ENCODE measurements at regions not wholly inside any gene's neighbourhood (a gene's known extent, or its start where the extent isn't known, plus 50 kb on each side); places are given as distances from the start of the nearest gene placed in this dataset.

- Histone ChIP-seq H3K4me1 (ENCODE audit: insufficient read depth, low read length, poor library complexity, severe bottlenecking) (no peaks in the 10 kb centered on the region), H3K79me2 (ENCODE audit: insufficient read depth, low read depth, low read length) (no peaks in the 10 kb centered on the region), H3K27ac (ENCODE audit: low read depth, low read length, poor library complexity, severe bottlenecking) (no peak overlapping the region), H3K4me3 (ENCODE audit: low read depth, low read length, poor library complexity, severe bottlenecking) (no peak overlapping the region), H3K4me2 (ENCODE audit: low read length) (no peak overlapping the region), H3K36me3 (ENCODE audit: insufficient read depth, low read length) (no peaks in the 10 kb centered on the region), H3K9me3 (ENCODE audit: low read length) (no peaks in the 10 kb centered on the region), H2AFZ (ENCODE audit: low read length) (no peak overlapping the region), H4K20me1 (ENCODE audit: insufficient read depth, low read length) (no peaks in the 10 kb centered on the region), H3K9me2 (ENCODE audit: insufficient read depth, low read length) (no peaks in the 10 kb centered on the region)
- intact Hi-C loops (cut with micrococcal nuclease; ENCODE audit: unreplicated experiment) = no loop called here
- ChIA-PET CTCF (ENCODE audit: unreplicated experiment) (no interaction called here), POLR2A (no interaction called here)
- no peak for TF ChIP-seq EZH2phosphoT487 (IDR thresholded peaks at IDR 0.05; ENCODE audit: borderline replicate concordance, low read depth, low read length)
- TF ChIP-seq CTCF (conservative IDR thresholded peaks at IDR 0.05; ENCODE audit: low read length) = no peak
- no TSS peak for BruUV-seq (replicated peaks)
- DNase-seq (ENCODE audit: low spot score) = no peak
These were observed 165.4 kb downstream of the CDH26 start for GRCh38 chr20:60123652-60124051.

- Histone ChIP-seq H3K4me2 (ENCODE audit: low read length) (no peak overlapping the region), H3K27ac (ENCODE audit: low read depth, low read length, poor library complexity, severe bottlenecking) (no peak overlapping the region), H3K9me3 (ENCODE audit: low read length) (no peaks in the 10 kb centered on the region), H2AFZ (ENCODE audit: low read length) (no peak overlapping the region), H3K36me3 (ENCODE audit: insufficient read depth, low read length) (no peaks in the 10 kb centered on the region), H3K4me1 (ENCODE audit: insufficient read depth, low read length, poor library complexity, severe bottlenecking) (no peaks in the 10 kb centered on the region), H3K4me3 (ENCODE audit: low read depth, low read length, poor library complexity, severe bottlenecking) (no peak overlapping the region), H3K9me2 (ENCODE audit: insufficient read depth, low read length) (no peaks in the 10 kb centered on the region), H4K20me1 (ENCODE audit: insufficient read depth, low read length) (no peaks in the 10 kb centered on the region), H3K79me2 (ENCODE audit: insufficient read depth, low read depth, low read length) (no peaks in the 10 kb centered on the region)
- BruUV-seq (replicated peaks) = no TSS peak
- POLR2A ChIA-PET = no interaction called here
- intact Hi-C loops (cut with micrococcal nuclease; ENCODE audit: unreplicated experiment) = no loop called here
- TF ChIP-seq EZH2phosphoT487 (IDR thresholded peaks at IDR 0.05; ENCODE audit: borderline replicate concordance, low read depth, low read length) (no peak), CTCF (conservative IDR thresholded peaks at IDR 0.05; ENCODE audit: low read length) (no peak)
- DNase-seq (ENCODE audit: low spot score) = no peak
- CTCF ChIA-PET (ENCODE audit: unreplicated experiment) = no interaction called here
These were observed 166.7 kb downstream of the CDH26 start for GRCh38 chr20:60124776-60125381.

- Histone ChIP-seq H3K4me3 (ENCODE audit: low read depth, low read length, poor library complexity, severe bottlenecking) (no peak overlapping the region), H3K79me2 (ENCODE audit: insufficient read depth, low read depth, low read length) (no peaks in the 10 kb centered on the region), H3K9me3 (ENCODE audit: low read length) (no peaks in the 10 kb centered on the region), H3K4me1 (ENCODE audit: insufficient read depth, low read length, poor library complexity, severe bottlenecking) (no peaks in the 10 kb centered on the region), H3K36me3 (ENCODE audit: insufficient read depth, low read length) (no peaks in the 10 kb centered on the region), H3K27ac (ENCODE audit: low read depth, low read length, poor library complexity, severe bottlenecking) (no peak overlapping the region), H3K4me2 (ENCODE audit: low read length) (no peak overlapping the region), H2AFZ (ENCODE audit: low read length) (no peak overlapping the region), H3K9me2 (ENCODE audit: insufficient read depth, low read length) (no peaks in the 10 kb centered on the region), H4K20me1 (ENCODE audit: insufficient read depth, low read length) (no peaks in the 10 kb centered on the region)
- ChIA-PET POLR2A (no interaction called here), CTCF (ENCODE audit: unreplicated experiment) (no interaction called here)
- intact Hi-C loops (cut with micrococcal nuclease; ENCODE audit: unreplicated experiment) = no loop called here
- DNase-seq (ENCODE audit: low spot score) = no peak
- no peak for TF ChIP-seq CTCF (conservative IDR thresholded peaks at IDR 0.05; ENCODE audit: low read length)
- no peak for TF ChIP-seq EZH2phosphoT487 (IDR thresholded peaks at IDR 0.05; ENCODE audit: borderline replicate concordance, low read depth, low read length)
- no TSS peak for BruUV-seq (replicated peaks)
These were observed 167.3 kb downstream of the CDH26 start for GRCh38 chr20:60125513-60125912.

All from OCI-LY7 (cell line).